K562 (cell line): ENCODE measurements at regions not wholly inside any gene's neighbourhood (a gene's known extent, or its start where the extent isn't known, plus 50 kb on each side); places are given as distances from the start of the nearest gene placed in this dataset.

Source experiments
- E2F6 ChIP-seq, 2 experiments: IDR thresholded peaks; 2 replicates each; pipeline ENCODE4 v1.6.1; 2011; ENCODE audit warnings: borderline replicate concordance in 1 of 2, control low read depth in 1 of 2, low read depth in 1 of 2, low read length in 1 of 2, mild to moderate bottlenecking in 1 of 2, mixed read lengths in 1 of 2, moderate library complexity in 1 of 2; ENCODE audit not compliant: insufficient read depth in 1 of 2, insufficient read length in 1 of 2, poor library complexity in 1 of 2, severe bottlenecking in 1 of 2; ENCODE audit errors: extremely low read depth in 1 of 2
- NCOR1 ChIP-seq: fragments of 450-650 bp; IDR thresholded peaks from 2 replicates; pipeline ENCODE4 v1.6.1; 2016; ENCODE audit warnings: mild to moderate bottlenecking, moderate library complexity
- NRF1 ChIP-seq, 2 experiments: fragments of 450-650 bp; IDR thresholded peaks in 1 of 2; conservative IDR thresholded peaks in 1 of 2; 2 replicates each; pipeline ENCODE4 v1.6.1; 2014; ENCODE audit warnings: mild to moderate bottlenecking in 2 of 2
- PRDM10 ChIP-seq: fragments of 450-650 bp; IDR thresholded peaks from 2 replicates; pipeline ENCODE4 v1.6.1; 2018; ENCODE audit not compliant: partially characterized antibody
- SREBF1 ChIP-seq: fragments of 150-350 bp; IDR thresholded peaks from 2 replicates; pipeline ENCODE4 v1.6.1; 2014; ENCODE audit warnings: antibody characterized with exemption, low read depth, low read length, borderline replicate concordance
- ZBTB43 ChIP-seq: sonication (generic); formaldehyde crosslinking; IDR thresholded peaks from 2 replicates; pipeline ENCODE4 v1.8.0; 2023; ENCODE audit warnings: mild to moderate bottlenecking, missing genetic modification reagents
- ZBTB49 ChIP-seq: sonication (generic); formaldehyde crosslinking; IDR thresholded peaks from 2 replicates; pipeline ENCODE4 v1.8.0; 2022; ENCODE audit warnings: missing genetic modification reagents, mild to moderate bottlenecking, borderline replicate concordance

GRCh38 chr1:67559222-67559700 is 125.7 kb upstream of the GADD45A start (continued):
- no peak for TF ChIP-seq ZBTB49 (CRISPR knock-in tag)
- peak in 1 of 2 experiments; percentile 44 for TF ChIP-seq E2F6 (IDR thresholded peaks at IDR 0.05; ENCODE audit: borderline replicate concordance in 1 of 2, extremely low read depth in 1 of 2, insufficient read depth in 1 of 2, insufficient read length in 1 of 2, low read depth in 1 of 2, low read length in 1 of 2, poor library complexity in 1 of 2, severe bottlenecking in 1 of 2)
- TF ChIP-seq NCOR1 = no peak
- no peak for TF ChIP-seq PRDM10
- no peak for TF ChIP-seq ZBTB43 (CRISPR knock-in tag)
- TF ChIP-seq NRF1 (conservative IDR thresholded peaks at IDR 0.05 in 1 of 2, IDR thresholded peaks at IDR 0.05 in 1 of 2) = peak in 1 of 2 experiments; percentile 24; a peak in 1 of 4 replicates
- no peak for TF ChIP-seq SREBF1
- TF ChIP-seq, all 486 proteins: peak for 3
